ENCODE measurements at regions not wholly inside any gene's neighbourhood (a gene's known extent, or its start where the extent isn't known, plus 50 kb on each side); places are given as distances from the start of the nearest gene placed in this dataset.
"Not testable (repeated sequence)": the region's sequence is repeated elsewhere in the genome, so short reads cannot be mapped to it uniquely, and the experiment has no call there.

GRCh38 chr11:7860844-7861243 is 64.1 kb upstream of the OR5P2 start:
- H2BK120ac ChIP-seq (ENCODE audit: insufficient read depth, low read length, poor library complexity); H3K9ac ChIP-seq (ENCODE audit: low read length); H3K4me3 ChIP-seq (ENCODE audit: low read depth, low read length); H2AFZ ChIP-seq (ENCODE audit: insufficient read depth, low read length, poor library complexity); H4K12ac ChIP-seq (ENCODE audit: low read depth, low read length); H3K79me1 ChIP-seq (ENCODE audit: low read length); H3K27ac ChIP-seq (ENCODE audit: low read depth, low read length); H3K79me2 ChIP-seq (ENCODE audit: control insufficient read depth, insufficient read depth, low read length, poor library complexity); H3K18ac ChIP-seq (ENCODE audit: low read length); H3K27me3 ChIP-seq (ENCODE audit: insufficient read depth, low read length); H2BK5ac ChIP-seq (ENCODE audit: low read depth, low read length, poor library complexity); H2BK12ac ChIP-seq (ENCODE audit: low read length); H4K8ac ChIP-seq (ENCODE audit: low read depth, low read length); H3K4me1 ChIP-seq (ENCODE audit: control insufficient read depth in 1 of 2, insufficient read depth in 2 of 2, low read length in 2 of 2); DNase-seq; H3K4me2 ChIP-seq (ENCODE audit: low read length); H3K14ac ChIP-seq (ENCODE audit: low read length); H2AK5ac ChIP-seq (ENCODE audit: low read length); H3K4ac ChIP-seq (ENCODE audit: low read depth, low read length); H3K36me3 ChIP-seq (ENCODE audit: control insufficient read depth in 1 of 2, insufficient read depth in 2 of 2, low read length in 2 of 2); H3K23ac ChIP-seq (ENCODE audit: low read length); H3K9me3 ChIP-seq (ENCODE audit: insufficient read depth, low read depth, low read length): not testable (repeated sequence)
- WGBS (ENCODE audit: extremely low coverage, insufficient coverage, insufficient read length): no CpG with 5 or more reads among the region's 14 CpGs
- peak overlapping the region; percentile 14 for H4K91ac ChIP-seq (ENCODE audit: low read depth, low read length)

DNA sequence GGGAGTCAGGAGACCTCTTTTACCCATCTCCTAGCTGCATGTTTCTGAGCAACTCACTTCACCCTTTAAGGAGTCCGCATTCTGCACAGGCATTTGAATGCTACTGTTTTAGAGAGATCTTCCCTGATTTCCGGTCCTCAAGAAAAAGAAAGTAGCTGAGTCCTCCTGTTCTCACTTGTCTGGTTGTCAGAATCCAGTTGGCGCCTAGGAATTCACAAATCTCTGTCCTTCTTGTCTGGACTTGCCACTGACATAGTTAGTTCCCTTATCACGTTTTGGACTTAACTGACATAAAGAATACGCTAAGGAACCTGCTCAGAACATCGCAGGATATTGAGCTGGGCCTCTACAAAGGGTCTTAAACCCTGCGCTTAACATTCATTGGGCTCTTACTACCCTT is 61.3 kb upstream of the OR5P2 start:
- no peak overlapping the region for H3K14ac ChIP-seq (ENCODE audit: low read length)
- no peak overlapping the region for H3K23ac ChIP-seq (ENCODE audit: low read length)
- H4K8ac ChIP-seq (ENCODE audit: low read depth, low read length): no peak overlapping the region
- no peak overlapping the region for H3K4ac ChIP-seq (ENCODE audit: low read depth, low read length)
- H3K36me3 ChIP-seq (ENCODE audit: control insufficient read depth in 1 of 2, insufficient read depth in 2 of 2, low read length in 2 of 2): no peaks in the 10 kb centered on the region
- no peak overlapping the region for H4K91ac ChIP-seq (ENCODE audit: low read depth, low read length)
- no peak overlapping the region for H3K9ac ChIP-seq (ENCODE audit: low read length)
- H2BK120ac ChIP-seq (ENCODE audit: insufficient read depth, low read length, poor library complexity): no peak overlapping the region
- H3K4me3 ChIP-seq (ENCODE audit: low read depth, low read length): no peak overlapping the region
- no peak overlapping the region for H2BK5ac ChIP-seq (ENCODE audit: low read depth, low read length, poor library complexity)
- H3K4me2 ChIP-seq (ENCODE audit: low read length): no peak overlapping the region
- no peaks in the 10 kb centered on the region for H3K27me3 ChIP-seq (ENCODE audit: insufficient read depth, low read length)
- H3K4me1 ChIP-seq (ENCODE audit: control insufficient read depth in 1 of 2, insufficient read depth in 2 of 2, low read length in 2 of 2): peaks cover 0 to 2% of the 10 kb centered on the region in 2 experiments
- H4K12ac ChIP-seq (ENCODE audit: low read depth, low read length): no peak overlapping the region
- H3K79me1 ChIP-seq (ENCODE audit: low read length): no peaks in the 10 kb centered on the region
- no peak overlapping the region for H2AK5ac ChIP-seq (ENCODE audit: low read length)
- H2BK12ac ChIP-seq (ENCODE audit: low read length): no peak overlapping the region
- WGBS (ENCODE audit: extremely low coverage, insufficient coverage, insufficient read length): no CpG with 5 or more reads among the region's 7 CpGs
- no peak overlapping the region for H2AFZ ChIP-seq (ENCODE audit: insufficient read depth, low read length, poor library complexity)
- H3K9me3 ChIP-seq (ENCODE audit: insufficient read depth, low read depth, low read length): no peaks in the 10 kb centered on the region
- no peak overlapping the region for H3K27ac ChIP-seq (ENCODE audit: low read depth, low read length)
- no peak overlapping the region for H3K18ac ChIP-seq (ENCODE audit: low read length)
- no peaks in the 10 kb centered on the region for H3K79me2 ChIP-seq (ENCODE audit: control insufficient read depth, insufficient read depth, low read length, poor library complexity)
- peak; percentile 9 to 24 for DNase-seq

DNA sequence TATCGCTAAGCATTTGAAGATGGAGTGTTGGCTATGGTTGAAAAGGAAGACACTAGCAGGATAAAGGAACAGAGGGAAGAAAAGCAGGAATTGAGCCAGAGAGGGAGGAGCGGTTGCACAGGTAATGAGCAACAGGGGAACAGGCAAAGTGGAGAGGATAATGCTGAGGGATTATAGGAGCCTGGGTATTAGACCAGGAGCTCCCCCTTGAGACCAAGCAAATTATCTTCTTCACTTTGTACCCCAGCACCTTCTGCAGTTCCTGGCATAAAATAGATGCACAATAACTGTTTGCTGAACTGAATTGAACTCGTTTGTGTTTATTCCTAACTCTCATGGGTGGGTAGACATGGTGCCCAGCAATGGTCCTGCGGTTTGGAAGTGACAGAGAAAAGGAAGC is 54.6 kb upstream of the OR5P2 start:
- Histone ChIP-seq H3K4me3 (ENCODE audit: low read depth, low read length) (no peak overlapping the region), H3K14ac (ENCODE audit: low read length) (no peak overlapping the region), H3K9me3 (ENCODE audit: insufficient read depth, low read depth, low read length) (no peaks in the 10 kb centered on the region), H3K18ac (ENCODE audit: low read length) (no peak overlapping the region), H3K4me2 (ENCODE audit: low read length) (no peak overlapping the region), H3K9ac (ENCODE audit: low read length) (no peak overlapping the region), H3K27ac (ENCODE audit: low read depth, low read length) (no peak overlapping the region), H4K8ac (ENCODE audit: low read depth, low read length) (no peak overlapping the region), H2BK5ac (ENCODE audit: low read depth, low read length, poor library complexity) (no peak overlapping the region), H4K12ac (ENCODE audit: low read depth, low read length) (no peak overlapping the region), H2AFZ (ENCODE audit: insufficient read depth, low read length, poor library complexity) (no peak overlapping the region), H3K23ac (ENCODE audit: low read length) (no peak overlapping the region), H3K79me2 (ENCODE audit: control insufficient read depth, insufficient read depth, low read length, poor library complexity) (no peaks in the 10 kb centered on the region), H3K79me1 (ENCODE audit: low read length) (no peaks in the 10 kb centered on the region), H2BK120ac (ENCODE audit: insufficient read depth, low read length, poor library complexity) (no peak overlapping the region), H3K4me1 (ENCODE audit: control insufficient read depth in 1 of 2, insufficient read depth in 2 of 2, low read length in 2 of 2) (peaks cover 0 to 2% of the 10 kb centered on the region in 2 experiments), H3K4ac (ENCODE audit: low read depth, low read length) (no peak overlapping the region), H4K91ac (ENCODE audit: low read depth, low read length) (no peak overlapping the region), H2BK12ac (ENCODE audit: low read length) (no peak overlapping the region), H3K36me3 (ENCODE audit: control insufficient read depth in 1 of 2, insufficient read depth in 2 of 2, low read length in 2 of 2) (no peaks in the 10 kb centered on the region), H2AK5ac (ENCODE audit: low read length) (no peak overlapping the region), H3K27me3 (ENCODE audit: insufficient read depth, low read length) (no peaks in the 10 kb centered on the region)
- DNase-seq: no peak
- no CpG with 5 or more reads among the region's 4 CpGs for WGBS (ENCODE audit: extremely low coverage, insufficient coverage, insufficient read length)

DNA sequence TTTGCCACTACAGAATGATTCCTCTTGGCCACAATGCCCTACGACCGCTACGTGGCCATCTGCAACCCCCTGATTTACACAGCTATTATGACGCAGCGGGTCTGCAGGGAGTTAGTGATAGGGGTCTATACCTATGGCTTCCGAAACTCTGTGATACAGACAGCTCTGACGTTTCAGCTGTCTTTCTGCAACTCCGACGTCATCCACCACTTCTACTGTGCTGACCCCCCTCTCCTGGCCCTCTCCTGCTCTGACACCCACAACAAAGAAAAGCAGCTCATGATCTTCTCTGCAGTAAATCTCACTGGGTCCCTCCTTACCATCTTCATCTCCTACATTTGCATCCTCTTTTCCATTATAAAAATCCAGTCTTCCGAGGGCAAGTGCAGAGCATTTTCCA is 52.3 kb upstream of the OR5P2 start:
- no peak overlapping the region for H2AFZ ChIP-seq (ENCODE audit: insufficient read depth, low read length, poor library complexity)
- no peak overlapping the region for H4K8ac ChIP-seq (ENCODE audit: low read depth, low read length)
- no peak overlapping the region for H2BK5ac ChIP-seq (ENCODE audit: low read depth, low read length, poor library complexity)
- no peaks in the 10 kb centered on the region for H3K79me1 ChIP-seq (ENCODE audit: low read length)
- no peaks in the 10 kb centered on the region for H3K9me3 ChIP-seq (ENCODE audit: insufficient read depth, low read depth, low read length)
- no peak overlapping the region for H2BK120ac ChIP-seq (ENCODE audit: insufficient read depth, low read length, poor library complexity)
- no peaks in the 10 kb centered on the region for H3K79me2 ChIP-seq (ENCODE audit: control insufficient read depth, insufficient read depth, low read length, poor library complexity)
- no peak overlapping the region for H3K4me3 ChIP-seq (ENCODE audit: low read depth, low read length)
- H3K14ac ChIP-seq (ENCODE audit: low read length): no peak overlapping the region
- H2BK12ac ChIP-seq (ENCODE audit: low read length): no peak overlapping the region
- H3K4ac ChIP-seq (ENCODE audit: low read depth, low read length): no peak overlapping the region
- DNase-seq: no peak
- no peak overlapping the region for H4K12ac ChIP-seq (ENCODE audit: low read depth, low read length)
- H2AK5ac ChIP-seq (ENCODE audit: low read length): no peak overlapping the region
- no peak overlapping the region for H3K27ac ChIP-seq (ENCODE audit: low read depth, low read length)
- H3K9ac ChIP-seq (ENCODE audit: low read length): no peak overlapping the region
- H3K4me1 ChIP-seq (ENCODE audit: control insufficient read depth in 1 of 2, insufficient read depth in 2 of 2, low read length in 2 of 2): peaks cover 0 to 5% of the 10 kb centered on the region in 2 experiments
- H3K36me3 ChIP-seq (ENCODE audit: control insufficient read depth in 1 of 2, insufficient read depth in 2 of 2, low read length in 2 of 2): no peaks in the 10 kb centered on the region
- H3K27me3 ChIP-seq (ENCODE audit: insufficient read depth, low read length): no peaks in the 10 kb centered on the region
- no CpG with 5 or more reads among the region's 10 CpGs for WGBS (ENCODE audit: extremely low coverage, insufficient coverage, insufficient read length)
- H3K4me2 ChIP-seq (ENCODE audit: low read length): no peak overlapping the region
- H4K91ac ChIP-seq (ENCODE audit: low read depth, low read length): no peak overlapping the region
- no peak overlapping the region for H3K23ac ChIP-seq (ENCODE audit: low read length)
- no peak overlapping the region for H3K18ac ChIP-seq (ENCODE audit: low read length)

Data from trophoblast cell (in vitro differentiated cells and primary cell).